Astrocyte (in vitro differentiated cells and primary cell): ENCODE measurements at regions not wholly inside any gene's neighbourhood (a gene's known extent, or its start where the extent isn't known, plus 50 kb on each side); places are given as distances from the start of the nearest gene placed in this dataset.

Experiments
- EZH2 ChIP-seq: IDR thresholded peaks from 2 replicates; pipeline ENCODE4 v1.6.1; 2012; ENCODE audit warnings: mild to moderate bottlenecking, low read length, inconsistent platforms; ENCODE audit not compliant: insufficient read depth
- TF ChIP-seq, protein P1 (sequence below): IDR thresholded peaks from 2 replicates; pipeline ENCODE4 v1.5.1; 2011; ENCODE audit warnings: low read depth, mild to moderate bottlenecking, inconsistent platforms, low read length, moderate library complexity; ENCODE audit not compliant: insufficient read depth

GRCh38 chrX:99266255-99266654 is 1143.8 kb downstream of the PCDH19 start:
- TF ChIP-seq, protein P1, sequence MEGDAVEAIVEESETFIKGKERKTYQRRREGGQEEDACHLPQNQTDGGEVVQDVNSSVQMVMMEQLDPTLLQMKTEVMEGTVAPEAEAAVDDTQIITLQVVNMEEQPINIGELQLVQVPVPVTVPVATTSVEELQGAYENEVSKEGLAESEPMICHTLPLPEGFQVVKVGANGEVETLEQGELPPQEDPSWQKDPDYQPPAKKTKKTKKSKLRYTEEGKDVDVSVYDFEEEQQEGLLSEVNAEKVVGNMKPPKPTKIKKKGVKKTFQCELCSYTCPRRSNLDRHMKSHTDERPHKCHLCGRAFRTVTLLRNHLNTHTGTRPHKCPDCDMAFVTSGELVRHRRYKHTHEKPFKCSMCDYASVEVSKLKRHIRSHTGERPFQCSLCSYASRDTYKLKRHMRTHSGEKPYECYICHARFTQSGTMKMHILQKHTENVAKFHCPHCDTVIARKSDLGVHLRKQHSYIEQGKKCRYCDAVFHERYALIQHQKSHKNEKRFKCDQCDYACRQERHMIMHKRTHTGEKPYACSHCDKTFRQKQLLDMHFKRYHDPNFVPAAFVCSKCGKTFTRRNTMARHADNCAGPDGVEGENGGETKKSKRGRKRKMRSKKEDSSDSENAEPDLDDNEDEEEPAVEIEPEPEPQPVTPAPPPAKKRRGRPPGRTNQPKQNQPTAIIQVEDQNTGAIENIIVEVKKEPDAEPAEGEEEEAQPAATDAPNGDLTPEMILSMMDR = no peak
- TF ChIP-seq EZH2 = no peak
